ENCODE measurements at regions not wholly inside any gene's neighbourhood (a gene's known extent, or its start where the extent isn't known, plus 50 kb on each side); places are given as distances from the start of the nearest gene placed in this dataset.
A peak's percentile ranks its signal among the peaks of the same experiment; 100 is the strongest.

- Histone ChIP-seq H4K20me1 (ENCODE audit: low read depth, low read length) (no peaks in the 10 kb centered on the region), H3K9ac (ENCODE audit: low read length) (no peak overlapping the region), H2AFZ (ENCODE audit: low read depth, low read length, severe bottlenecking) (no peak overlapping the region), H3K27me3 (ENCODE audit: low read length) (no peaks in the 10 kb centered on the region), H3F3A (ENCODE audit: insufficient read depth) (no peaks in the 10 kb centered on the region), H3K4me3 (ENCODE audit: insufficient read depth, low read length, poor library complexity, severe bottlenecking) (no peak overlapping the region), H3K27ac (ENCODE audit: low read depth, low read length) (no peak overlapping the region), H3K9me2 (replicated peaks; ENCODE audit: insufficient read depth, low read length) (no peaks in the 10 kb centered on the region), H3K36me3 (ENCODE audit: low read length) (no peaks in the 10 kb centered on the region), H3K4me2 (ENCODE audit: low read depth, low read length, poor library complexity, severe bottlenecking) (no peak overlapping the region), H3K79me2 (ENCODE audit: insufficient read depth, low read length) (no peaks in the 10 kb centered on the region), H3K9me3 (ENCODE audit: insufficient read depth, low read length) (no peaks in the 10 kb centered on the region)
- no peak for TF ChIP-seq EZH2phosphoT487 (conservative IDR thresholded peaks at IDR 0.05; ENCODE audit: low read length)
- peak; percentile 79 for TF ChIP-seq CTCF (IDR thresholded peaks at IDR 0.05; ENCODE audit: insufficient read depth, low read length, poor library complexity, severe bottlenecking)
Observed at GRCh38 chr17:56715613-56716357, 117.9 kb downstream of the C17orf67 start.

GRCh38 chr17:56717471-56717870 is 116.2 kb downstream of the C17orf67 start:
- TF ChIP-seq EZH2phosphoT487 (conservative IDR thresholded peaks at IDR 0.05; ENCODE audit: low read length) (no peak), CTCF (IDR thresholded peaks at IDR 0.05; ENCODE audit: insufficient read depth, low read length, poor library complexity, severe bottlenecking) (no peak)
- H3K27me3 ChIP-seq (ENCODE audit: low read length) = no peaks in the 10 kb centered on the region
- no peak overlapping the region for H3K4me2 ChIP-seq (ENCODE audit: low read depth, low read length, poor library complexity, severe bottlenecking)
- no peaks in the 10 kb centered on the region for H3K79me2 ChIP-seq (ENCODE audit: insufficient read depth, low read length)
- H3F3A ChIP-seq (ENCODE audit: insufficient read depth) = no peaks in the 10 kb centered on the region
- no peak overlapping the region for H3K9ac ChIP-seq (ENCODE audit: low read length)
- H3K27ac ChIP-seq (ENCODE audit: low read depth, low read length) = no peak overlapping the region
- no peak overlapping the region for H3K4me3 ChIP-seq (ENCODE audit: insufficient read depth, low read length, poor library complexity, severe bottlenecking)
- no peak overlapping the region for H2AFZ ChIP-seq (ENCODE audit: low read depth, low read length, severe bottlenecking)
- no peaks in the 10 kb centered on the region for H3K36me3 ChIP-seq (ENCODE audit: low read length)
- no peaks in the 10 kb centered on the region for H4K20me1 ChIP-seq (ENCODE audit: low read depth, low read length)
- no peaks in the 10 kb centered on the region for H3K9me2 ChIP-seq (replicated peaks; ENCODE audit: insufficient read depth, low read length)
- H3K9me3 ChIP-seq (ENCODE audit: insufficient read depth, low read length) = no peaks in the 10 kb centered on the region

GRCh38 chr17:56718515-56718914 is 115.2 kb downstream of the C17orf67 start:
- no peak overlapping the region for H3K4me2 ChIP-seq (ENCODE audit: low read depth, low read length, poor library complexity, severe bottlenecking)
- no peaks in the 10 kb centered on the region for H3F3A ChIP-seq (ENCODE audit: insufficient read depth)
- H3K27ac ChIP-seq (ENCODE audit: low read depth, low read length) = no peak overlapping the region
- H3K9me2 ChIP-seq (replicated peaks; ENCODE audit: insufficient read depth, low read length) = no peaks in the 10 kb centered on the region
- no peaks in the 10 kb centered on the region for H3K36me3 ChIP-seq (ENCODE audit: low read length)
- H3K27me3 ChIP-seq (ENCODE audit: low read length) = no peaks in the 10 kb centered on the region
- TF ChIP-seq EZH2phosphoT487 (conservative IDR thresholded peaks at IDR 0.05; ENCODE audit: low read length) (no peak), CTCF (IDR thresholded peaks at IDR 0.05; ENCODE audit: insufficient read depth, low read length, poor library complexity, severe bottlenecking) (no peak)
- no peaks in the 10 kb centered on the region for H4K20me1 ChIP-seq (ENCODE audit: low read depth, low read length)
- no peaks in the 10 kb centered on the region for H3K9me3 ChIP-seq (ENCODE audit: insufficient read depth, low read length)
- no peak overlapping the region for H2AFZ ChIP-seq (ENCODE audit: low read depth, low read length, severe bottlenecking)
- no peak overlapping the region for H3K4me3 ChIP-seq (ENCODE audit: insufficient read depth, low read length, poor library complexity, severe bottlenecking)
- no peak overlapping the region for H3K9ac ChIP-seq (ENCODE audit: low read length)
- H3K79me2 ChIP-seq (ENCODE audit: insufficient read depth, low read length) = no peaks in the 10 kb centered on the region
